HG02870 (cell line): ENCODE measurements at regions not wholly inside any gene's neighbourhood (a gene's known extent, or its start where the extent isn't known, plus 50 kb on each side); places are given as distances from the start of the nearest gene placed in this dataset.

ENCODE experiments used
- ATAC-seq: cut with Tn5 transposase; IDR thresholded peaks from one replicate; pipeline ENCODE4 v1.9.1; 2021; ENCODE audit warnings: mild to moderate bottlenecking, moderate library complexity; ENCODE audit not compliant: unreplicated experiment

GRCh38 chr19:30318936-30319335, 53.2 kb upstream of the ZNF536 start:
- no peak for ATAC-seq

- no peak for ATAC-seq
Measured at GRCh38 chr19:30319411-30319810, 52.8 kb upstream of the ZNF536 start.

- ATAC-seq = no peak
Measured at GRCh38 chr19:30319876-30320275, 52.3 kb upstream of the ZNF536 start.

- no peak for ATAC-seq
Measured at GRCh38 chr19:30320466-30320865, 51.7 kb upstream of the ZNF536 start.

- ATAC-seq = no peak
Measured at GRCh38 chr19:30320916-30321315, 51.3 kb upstream of the ZNF536 start.
